Smooth muscle cell of the brain vasculature (primary cell): ENCODE measurements at regions not wholly inside any gene's neighbourhood (a gene's known extent, or its start where the extent isn't known, plus 50 kb on each side); places are given as distances from the start of the nearest gene placed in this dataset.
"Not testable (repeated sequence)": the region's sequence is repeated elsewhere in the genome, so short reads cannot be mapped to it uniquely, and the experiment has no call there.

ENCODE experiments used
- DNase-seq: peaks from one replicate; pipeline ENCODE4 v3.0.0-alpha.2; 2012; ENCODE audit warnings: low read depth, low spot score

- peak; percentile 49 for DNase-seq
Measured at GRCh38 chr7:80018941-80019808, 115.5 kb upstream of the GNAI1 start.

GRCh38 chr7:80017101-80017698, 117.4 kb upstream of the GNAI1 start:
- no peak for DNase-seq

GRCh38 chr7:80014511-80014910, 120.1 kb upstream of the GNAI1 start:
- peak; percentile 72 for DNase-seq

- no peak for DNase-seq
Measured at GRCh38 chr7:80008039-80008438, 126.6 kb upstream of the GNAI1 start.

- no peak for DNase-seq
Measured at GRCh38 chr7:80002865-80003264, 131.8 kb upstream of the GNAI1 start.

GRCh38 chr7:79998363-79998762, 136.3 kb upstream of the GNAI1 start:
- no peak for DNase-seq

- no peak for DNase-seq
Measured at GRCh38 chr7:79997345-79997744, 137.3 kb upstream of the GNAI1 start.

- not testable (repeated sequence) for DNase-seq
Measured at GRCh38 chr7:79995741-79996140, 138.9 kb upstream of the GNAI1 start.

GRCh38 chr7:79988653-79989052, 146.0 kb upstream of the GNAI1 start:
- DNase-seq, result no peak

GRCh38 chr7:79984210-79984609, 150.4 kb upstream of the GNAI1 start:
- DNase-seq, result no peak

GRCh38 chr7:79982141-79982770, 152.4 kb upstream of the GNAI1 start:
- DNase-seq, result no peak

GRCh38 chr7:79980376-79980775, 154.3 kb upstream of the GNAI1 start:
- no peak for DNase-seq

GRCh38 chr7:79979437-79979836, 155.2 kb upstream of the GNAI1 start:
- peak; percentile 9 for DNase-seq

GRCh38 chr7:79977481-79977880, 157.2 kb upstream of the GNAI1 start:
- DNase-seq, result no peak

- DNase-seq, result not testable (repeated sequence)
Measured at GRCh38 chr7:79976711-79977020, 158.0 kb upstream of the GNAI1 start.

GRCh38 chr7:79975986-79976710, 158.5 kb upstream of the GNAI1 start:
- DNase-seq, result not testable (repeated sequence)

GRCh38 chr7:79973455-79973854, 161.2 kb upstream of the GNAI1 start:
- no peak for DNase-seq

GRCh38 chr7:79971058-79971457, 163.6 kb upstream of the GNAI1 start:
- no peak for DNase-seq

GRCh38 chr7:79968894-79969293, 165.7 kb upstream of the GNAI1 start:
- no peak for DNase-seq

- DNase-seq, result no peak
Measured at GRCh38 chr7:79968077-79968648, 166.5 kb upstream of the GNAI1 start.

GRCh38 chr7:79965946-79966345, 168.7 kb upstream of the GNAI1 start:
- no peak for DNase-seq

- DNase-seq, result no peak
Measured at GRCh38 chr7:79964463-79964862, 170.2 kb upstream of the GNAI1 start.
